Prostate gland (tissue), 2 donors: ENCODE measurements at regions not wholly inside any gene's neighbourhood (a gene's known extent, or its start where the extent isn't known, plus 50 kb on each side); places are given as distances from the start of the nearest gene placed in this dataset.

Experiments used
- DNase-seq: peaks from one replicate; pipeline ENCODE4 v3.0.0-alpha.2; 2019; ENCODE audit warnings: low spot score
- H3K27ac ChIP-seq, 2 donors: fragments of 200-600 bp; sonication (generic); 2 replicates each; pipeline ENCODE4 v1.5.1; 2017 to 2019
- H3K27me3 ChIP-seq: fragments of 200-600 bp; sonication (generic); replicated peaks from 2 replicates; pipeline ENCODE4 v1.5.1; 2019; ENCODE audit not compliant: insufficient read depth
- H3K36me3 ChIP-seq, 2 donors: fragments of 200-600 bp; sonication (generic); 1 replicate in 1 of 2; 2 replicates in 1 of 2; pipeline versions ENCODE4 v1.5.1 to v1.8.1; 2017 to 2019
- H3K4me1 ChIP-seq: fragments of 200-600 bp; sonication (generic); replicated peaks from 2 replicates; pipeline ENCODE4 v1.5.1; 2019
- H3K4me3 ChIP-seq, 2 donors: fragments of 200-600 bp; sonication (generic); 2 replicates each; pipeline ENCODE4 v1.5.1; 2017 to 2019
- H3K9me3 ChIP-seq: fragments of 200-600 bp; sonication (generic); 2 replicates; pipeline ENCODE4 v1.5.1; 2017
- CTCF ChIP-seq, 4 experiments: fragments of 200-600 bp in 2 of 4; fragments of 450-650 bp in 2 of 4; sonication (generic) in 2 of 4; IDR thresholded peaks; 1 replicate in 3 of 4; 2 replicates in 1 of 4; pipeline ENCODE4 v1.5.1; 2016 to 2019; ENCODE audit warnings: antibody characterized with exemption in 4 of 4, mild to moderate bottlenecking in 2 of 4, moderate library complexity in 2 of 4
- POLR2A ChIP-seq: fragments of 450-650 bp; IDR thresholded peaks from one replicate; pipeline ENCODE4 v1.6.1; 2016; ENCODE audit warnings: antibody characterized with exemption, mild to moderate bottlenecking
- POLR2AphosphoS5 ChIP-seq: sonication (generic); formaldehyde crosslinking; IDR thresholded peaks from one replicate; pipeline ENCODE4 v1.6.1; 2017; ENCODE audit warnings: antibody characterized with exemption
- WGBS: methylation state at CpG from one replicate; pipeline ENCODE4 v1.1.5; 2018; 5-methylcytosine and 5-hydroxymethylcytosine counted together
- intact Hi-C: fragments of 100-400 bp; cut with DNase I; formaldehyde crosslinking; loops from one replicate; pipeline ENCODE4 v1.14.2; 2022

DNA sequence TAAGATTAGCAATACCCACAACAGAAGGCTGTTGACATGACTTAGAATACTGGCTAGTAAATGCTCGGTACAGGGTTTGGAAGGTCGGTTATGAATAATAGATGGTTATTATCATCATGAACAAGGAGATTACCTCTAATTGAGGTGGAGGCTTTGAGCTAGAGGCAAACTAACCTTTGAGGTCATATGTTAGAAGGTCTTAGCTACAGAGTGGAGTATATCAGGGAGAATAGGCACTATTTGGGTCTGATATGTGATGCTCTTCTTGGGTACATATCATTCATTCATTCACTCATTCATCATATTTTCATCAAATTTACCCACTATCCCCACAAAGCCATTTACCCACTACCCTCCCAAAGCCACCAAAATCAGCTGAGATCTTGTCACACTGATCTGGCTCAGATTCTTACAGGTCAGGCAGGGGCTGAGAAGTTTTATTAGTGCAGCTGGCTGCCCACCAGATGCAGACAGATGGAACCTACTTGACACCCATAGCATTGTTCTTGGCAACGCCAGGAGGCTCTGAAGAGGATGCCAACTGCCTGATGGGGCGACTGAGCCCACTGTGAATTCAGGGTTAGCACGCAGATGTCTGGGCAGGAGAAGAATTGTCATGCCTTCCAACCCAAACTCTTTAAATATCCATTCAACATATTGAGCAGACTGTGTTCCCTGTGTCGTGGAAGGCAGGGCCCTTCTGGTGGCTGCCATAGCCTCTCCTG lies 90.2 kb upstream of the SH3PXD2B start:
- H3K27me3 ChIP-seq = no peaks in the 10 kb centered on the region
- H3K4me3 ChIP-seq = no peak overlapping the region
- 55% methylated on average over 6 of the region's 6 CpGs for WGBS
- DNase-seq = no peak
- intact Hi-C loops = no loop called here
- no peak for TF ChIP-seq CTCF (IDR thresholded peaks at IDR 0.05)
- H3K4me1 ChIP-seq = peaks cover 6% of the 10 kb centered on the region
- no peaks in the 10 kb centered on the region for H3K9me3 ChIP-seq
- H3K27ac ChIP-seq = no peak overlapping the region
- H3K36me3 ChIP-seq = no peaks in the 10 kb centered on the region

- WGBS = 92% methylated on average over 11 of the region's 11 CpGs
These were observed 89.4 kb upstream of the SH3PXD2B start for GRCh38 chr5:172543484-172544298.

DNA sequence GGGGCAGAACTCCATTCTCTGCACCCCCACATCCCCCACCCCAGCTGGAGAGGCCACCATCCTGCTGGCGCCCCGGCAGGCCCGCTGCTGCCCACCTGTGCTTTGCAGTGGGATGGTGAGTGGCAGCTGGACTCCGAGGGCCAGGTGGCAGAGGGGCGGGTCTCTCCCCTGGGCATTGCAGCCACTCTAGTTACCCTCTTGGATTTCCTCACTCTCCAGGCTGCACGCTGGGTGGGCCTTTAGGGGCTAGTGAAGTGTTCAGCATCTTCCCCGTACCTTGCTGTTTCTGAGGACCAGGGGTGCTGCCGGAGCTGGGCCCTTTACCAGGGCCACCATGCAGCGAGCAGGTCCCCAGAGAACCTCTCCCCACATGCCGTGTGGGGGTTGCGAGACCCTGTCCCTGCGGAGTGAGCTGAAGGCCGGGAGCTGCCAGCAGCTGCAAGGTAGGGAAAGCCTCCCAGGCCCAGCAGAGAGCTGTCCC lies 88.4 kb upstream of the SH3PXD2B start:
- H3K4me3 ChIP-seq = no peak overlapping the region
- no peak for DNase-seq
- intact Hi-C loops = no loop called here
- H3K9me3 ChIP-seq = no peaks in the 10 kb centered on the region
- H3K36me3 ChIP-seq = no peaks in the 10 kb centered on the region
- no peaks in the 10 kb centered on the region for H3K27me3 ChIP-seq
- 99% methylated on average over 11 of the region's 13 CpGs for WGBS
- peaks cover 2% of the 10 kb centered on the region for H3K4me1 ChIP-seq
- TF ChIP-seq POLR2AphosphoS5 = no peak
- no peak for TF ChIP-seq CTCF (IDR thresholded peaks at IDR 0.05)
- no peak for TF ChIP-seq POLR2A
- H3K27ac ChIP-seq = no peak overlapping the region

More at GRCh38 chr5:172543484-172544298, 89.4 kb upstream of the SH3PXD2B start:
- Histone ChIP-seq H3K9me3 (no peaks in the 10 kb centered on the region), H3K36me3 (no peaks in the 10 kb centered on the region), H3K27me3 (no peaks in the 10 kb centered on the region), H3K4me3 (no peak overlapping the region), H3K4me1 (peaks cover 6% of the 10 kb centered on the region), H3K27ac (no peak overlapping the region)
- DNase-seq = no peak
- no peak for TF ChIP-seq POLR2AphosphoS5
- no peak for TF ChIP-seq POLR2A
- TF ChIP-seq CTCF (IDR thresholded peaks at IDR 0.05) = no peak
- intact Hi-C loops = no loop called here

DNA sequence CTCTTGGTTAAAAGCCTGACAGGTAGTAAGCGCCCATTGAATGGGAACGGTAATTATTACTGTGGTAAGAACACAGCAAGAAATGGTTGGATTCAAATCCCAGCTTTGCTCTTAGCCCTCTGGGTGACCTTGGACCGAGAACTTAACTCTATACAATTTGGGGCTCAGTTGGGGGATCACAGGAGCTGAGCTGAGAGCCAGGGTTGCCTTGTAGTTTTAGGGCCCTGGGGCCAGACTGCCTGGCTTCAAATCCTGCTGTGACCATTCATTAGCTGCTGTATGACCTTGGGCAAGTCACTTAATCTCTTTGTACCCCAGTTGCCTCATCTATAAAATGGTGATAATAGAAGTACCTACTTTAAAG lies 87.4 kb upstream of the SH3PXD2B start:
- Histone ChIP-seq H3K27me3 (no peaks in the 10 kb centered on the region), H3K36me3 (no peaks in the 10 kb centered on the region), H3K9me3 (no peaks in the 10 kb centered on the region), H3K4me3 (no peak overlapping the region), H3K4me1 (no peaks in the 10 kb centered on the region), H3K27ac (no peak overlapping the region)
- TF ChIP-seq POLR2AphosphoS5 (no peak), CTCF (IDR thresholded peaks at IDR 0.05) (no peak), POLR2A (no peak)
- DNase-seq = no peak
- WGBS = 96% methylated on average over 3 of the region's 3 CpGs
- intact Hi-C loops = no loop called here
